H1 (cell line): ENCODE measurements at regions not wholly inside any gene's neighbourhood (a gene's known extent, or its start where the extent isn't known, plus 50 kb on each side); places are given as distances from the start of the nearest gene placed in this dataset.

Experiments used
- CTCF ChIA-PET: fragments of 300-600 bp; sonication (Branson Sonifier 250); formaldehyde crosslinking; loops from one replicate; lab custom pipeline; 2021; ENCODE audit not compliant: partially characterized antibody; lab: Charles Lee
- POLR2A ChIA-PET: fragments of 300-600 bp; sonication (Branson Sonifier 250); formaldehyde crosslinking; loops from one replicate; lab custom pipeline; 2021; ENCODE audit warnings: inconsistent platforms; ENCODE audit not compliant: partially characterized antibody; lab: Charles Lee
- DNase-seq, 2 experiments: peaks; one replicate each; pipeline versions ENCODE4 v3.0.0 to v3.0.0-alpha.2; 2010 to 2022; ENCODE audit warnings: low spot score in 2 of 2, low read depth in 1 of 2, mixed read lengths in 1 of 2
- FAIRE-seq: peaks from 2 replicates; lab custom pipeline; 2011; peaks lifted over from hg19 to GRCh38; lab: Jason Lieb, UNC
- H2AFZ ChIP-seq: 2 replicates; pipeline ENCODE4 v1.8.1; 2012; ENCODE audit warnings: low read length, inconsistent platforms
- H2AK5ac ChIP-seq: 2 replicates; pipeline ENCODE4 v1.6.1; 2013; ENCODE audit warnings: low read depth, low read length
- H2BK120ac ChIP-seq: replicated peaks from 2 replicates; pipeline ENCODE3; 2013; ENCODE audit warnings: low read depth, low read length, inconsistent platforms
- H2BK12ac ChIP-seq: 2 replicates; pipeline ENCODE4 v1.6.1; 2013; ENCODE audit warnings: low read depth, low read length
- H2BK15ac ChIP-seq: 2 replicates; pipeline ENCODE4 v1.6.1; 2013; ENCODE audit warnings: low read length
- H2BK20ac ChIP-seq: 2 replicates; pipeline ENCODE4 v1.6.1; 2013; ENCODE audit warnings: low read length
- H2BK5ac ChIP-seq: 2 replicates; pipeline ENCODE4 v1.6.1; 2013; ENCODE audit warnings: low read depth, low read length
- H3K14ac ChIP-seq: 2 replicates; pipeline ENCODE4 v1.6.1; 2013; ENCODE audit warnings: inconsistent platforms; ENCODE audit not compliant: insufficient read length
- H3K18ac ChIP-seq: 2 replicates; pipeline ENCODE4 v1.6.1; 2013; ENCODE audit warnings: low read length; ENCODE audit errors: extremely low read depth
- H3K23ac ChIP-seq: 2 replicates; pipeline ENCODE4 v1.6.1; 2013; ENCODE audit warnings: inconsistent platforms; ENCODE audit not compliant: insufficient read length
- H3K23me2 ChIP-seq: 2 replicates; pipeline ENCODE4 v1.6.1; 2013; ENCODE audit warnings: low read depth, low read length
- H3K27ac ChIP-seq: 2 replicates; pipeline ENCODE4 v1.6.1; 2011; ENCODE audit warnings: low read depth, low read length, inconsistent platforms
- H3K27me3 ChIP-seq, 4 experiments: replicated peaks in 1 of 4; 1 replicate in 1 of 4; 2 replicates in 3 of 4; pipeline versions ENCODE4 v1.6.1 to v1.8.1; 2011 to 2013; ENCODE audit warnings: low read length in 3 of 4, mild to moderate bottlenecking in 3 of 4, inconsistent platforms in 2 of 4, mixed read lengths in 2 of 4, moderate library complexity in 1 of 4; ENCODE audit not compliant: control insufficient read depth in 3 of 4, insufficient read depth in 3 of 4; ENCODE audit errors: extremely low read depth in 1 of 4
- H3K36me3 ChIP-seq, 4 experiments: 2 replicates each; pipeline versions ENCODE4 v1.6.1 to v1.8.1; 2011 to 2013; ENCODE audit warnings: mild to moderate bottlenecking in 4 of 4, low read length in 3 of 4, moderate library complexity in 2 of 4, control low read depth in 1 of 4, inconsistent platforms in 1 of 4; ENCODE audit not compliant: insufficient read depth in 4 of 4, control insufficient read depth in 2 of 4
- H3K4ac ChIP-seq: replicated peaks from 2 replicates; pipeline ENCODE3; 2013; ENCODE audit warnings: low read length, low read depth, mixed read lengths, inconsistent platforms; ENCODE audit not compliant: insufficient read length
- H3K4me1 ChIP-seq, 4 experiments: replicated peaks in 1 of 4; 1 replicate in 1 of 4; 2 replicates in 3 of 4; pipeline versions ENCODE4 v1.6.1 to v1.8.1; 2011 to 2013; ENCODE audit warnings: low read length in 3 of 4, inconsistent platforms in 2 of 4, mixed read lengths in 1 of 4; ENCODE audit not compliant: insufficient read depth in 4 of 4, control insufficient read depth in 3 of 4
- H3K4me2 ChIP-seq, 2 experiments: 2 replicates each; pipeline versions ENCODE4 v1.6.1 to v1.8.1; 2011 to 2013; ENCODE audit warnings: low read depth in 2 of 2, low read length in 2 of 2, control low read depth in 1 of 2, inconsistent platforms in 1 of 2, mild to moderate bottlenecking in 1 of 2; ENCODE audit not compliant: insufficient read depth in 1 of 2
- H3K4me3 ChIP-seq, 4 experiments: fragments of 200-600, 300-600 bp in 1 of 4; sonication (generic), shearing (Covaris generic), sonication (Bioruptor Twin) in 1 of 4; 2 replicates each; pipeline versions ENCODE4 v1.5.1 to v1.8.1; 2011 to 2016; ENCODE audit warnings: low read length in 4 of 4, low read depth in 3 of 4, control low read depth in 2 of 4, inconsistent platforms in 2 of 4, mild to moderate bottlenecking in 2 of 4, mixed read lengths in 1 of 4, moderate library complexity in 1 of 4; ENCODE audit not compliant: insufficient read depth in 2 of 4; ENCODE audit errors: extremely low read depth in 1 of 4
- H3K56ac ChIP-seq: replicated peaks from 2 replicates; pipeline ENCODE3; 2013; ENCODE audit warnings: low read depth, mild to moderate bottlenecking, mixed read lengths, low read length, inconsistent platforms; ENCODE audit not compliant: insufficient read length
- H3K79me1 ChIP-seq: 2 replicates; pipeline ENCODE4 v1.6.1; 2013; ENCODE audit warnings: low read depth, low read length, control low read depth
- H3K79me2 ChIP-seq, 2 experiments: 2 replicates each; pipeline versions ENCODE4 v1.6.1 to v1.8.1; 2012 to 2013; ENCODE audit warnings: low read length in 2 of 2, mild to moderate bottlenecking in 2 of 2, inconsistent platforms in 1 of 2; ENCODE audit not compliant: insufficient read depth in 2 of 2, control insufficient read depth in 1 of 2
- H3K9ac ChIP-seq, 4 experiments: replicated peaks in 1 of 4; 1 replicate in 1 of 4; 2 replicates in 3 of 4; pipeline versions ENCODE4 v1.6.1 to v1.8.1; 2011 to 2013; ENCODE audit warnings: low read depth in 3 of 4, low read length in 3 of 4, control low read depth in 2 of 4, mild to moderate bottlenecking in 2 of 4, moderate library complexity in 2 of 4, inconsistent platforms in 1 of 4; ENCODE audit errors: extremely low read depth in 1 of 4
- H3K9me3 ChIP-seq, 2 experiments: 2 replicates each; pipeline versions ENCODE4 v1.6.1 to v1.8.1; 2012 to 2013; ENCODE audit warnings: mild to moderate bottlenecking in 2 of 2, moderate library complexity in 2 of 2, control low read depth in 1 of 2, inconsistent platforms in 1 of 2, low read depth in 1 of 2, low read length in 1 of 2, mixed read lengths in 1 of 2; ENCODE audit not compliant: insufficient read depth in 2 of 2
- H4K20me1 ChIP-seq, 2 experiments: replicated peaks in 1 of 2; 2 replicates each; pipeline versions ENCODE3 to v1.8.1; 2011 to 2013; ENCODE audit warnings: inconsistent platforms in 2 of 2, low read length in 2 of 2, mild to moderate bottlenecking in 1 of 2; ENCODE audit not compliant: insufficient read depth in 2 of 2, control insufficient read depth in 1 of 2
- H4K5ac ChIP-seq: 2 replicates; pipeline ENCODE4 v1.6.1; 2013; ENCODE audit warnings: low read length, low read depth, mixed read lengths, inconsistent platforms; ENCODE audit not compliant: insufficient read length
- H4K8ac ChIP-seq: 2 replicates; pipeline ENCODE4 v1.8.0; 2013; ENCODE audit warnings: mild to moderate bottlenecking, moderate library complexity, low read length, inconsistent platforms; ENCODE audit not compliant: insufficient read depth; ENCODE audit errors: extremely low read depth
- H4K91ac ChIP-seq: replicated peaks from 2 replicates; pipeline ENCODE3; 2013; ENCODE audit warnings: low read length, mixed read lengths, inconsistent platforms; ENCODE audit not compliant: insufficient read length
- BACH1 ChIP-seq: IDR thresholded peaks from 2 replicates; pipeline ENCODE4 v1.6.1; 2012; ENCODE audit warnings: low read length, improper control_type of control experiment
- CHD2 ChIP-seq: IDR thresholded peaks from 2 replicates; pipeline ENCODE4 v1.6.1; 2012; ENCODE audit warnings: low read length, improper control_type of control experiment
- CREB1 ChIP-seq: IDR thresholded peaks from 2 replicates; pipeline ENCODE4 v1.6.1; 2012; ENCODE audit warnings: inconsistent platforms
- POLR2A ChIP-seq, 2 experiments: IDR thresholded peaks; 1 replicate in 1 of 2; 2 replicates in 1 of 2; pipeline ENCODE4 v1.6.1; 2011; ENCODE audit warnings: low read depth in 2 of 2, low read length in 2 of 2, mild to moderate bottlenecking in 2 of 2; ENCODE audit errors: control extremely low read depth in 1 of 2
- RAD21 ChIP-seq, 2 experiments: IDR thresholded peaks in 1 of 2; conservative IDR thresholded peaks in 1 of 2; 2 replicates each; pipeline ENCODE4 v1.6.1; 2011; ENCODE audit warnings: low read depth in 2 of 2, low read length in 2 of 2, improper control_type of control experiment in 1 of 2, inconsistent platforms in 1 of 2, mild to moderate bottlenecking in 1 of 2, moderate library complexity in 1 of 2
- RBBP5 ChIP-seq: IDR thresholded peaks from 2 replicates; pipeline ENCODE4 v1.7.1; 2012; ENCODE audit warnings: low read depth, mild to moderate bottlenecking, inconsistent platforms, low read length, moderate library complexity, borderline replicate concordance
- RFX5 ChIP-seq: IDR thresholded peaks from 2 replicates; pipeline ENCODE4 v1.6.1; 2011; ENCODE audit warnings: low read depth, low read length, improper control_type of control experiment, borderline replicate concordance
- SP4 ChIP-seq: IDR thresholded peaks from 2 replicates; pipeline ENCODE4 v1.6.1; 2012; ENCODE audit warnings: low read length, inconsistent platforms
- WGBS, 2 experiments: shearing (Covaris generic) in 1 of 2; methylation state at CpG; one replicate each; pipeline versions ENCODE4 v1.1.6 to v1.1.7; 2013 to 2015; ENCODE audit warnings: low lambda C conversion rate in 2 of 2, mixed read lengths in 2 of 2, inconsistent platforms in 1 of 2, low coverage in 1 of 2, missing lambda C conversion rate in 1 of 2; ENCODE audit not compliant: insufficient replicate concordance in 2 of 2, insufficient coverage in 1 of 2, insufficient read length in 1 of 2; ENCODE audit errors: extremely low coverage in 1 of 2, missing lambda C conversion rate in 1 of 2; 5-methylcytosine and 5-hydroxymethylcytosine counted together

DNA sequence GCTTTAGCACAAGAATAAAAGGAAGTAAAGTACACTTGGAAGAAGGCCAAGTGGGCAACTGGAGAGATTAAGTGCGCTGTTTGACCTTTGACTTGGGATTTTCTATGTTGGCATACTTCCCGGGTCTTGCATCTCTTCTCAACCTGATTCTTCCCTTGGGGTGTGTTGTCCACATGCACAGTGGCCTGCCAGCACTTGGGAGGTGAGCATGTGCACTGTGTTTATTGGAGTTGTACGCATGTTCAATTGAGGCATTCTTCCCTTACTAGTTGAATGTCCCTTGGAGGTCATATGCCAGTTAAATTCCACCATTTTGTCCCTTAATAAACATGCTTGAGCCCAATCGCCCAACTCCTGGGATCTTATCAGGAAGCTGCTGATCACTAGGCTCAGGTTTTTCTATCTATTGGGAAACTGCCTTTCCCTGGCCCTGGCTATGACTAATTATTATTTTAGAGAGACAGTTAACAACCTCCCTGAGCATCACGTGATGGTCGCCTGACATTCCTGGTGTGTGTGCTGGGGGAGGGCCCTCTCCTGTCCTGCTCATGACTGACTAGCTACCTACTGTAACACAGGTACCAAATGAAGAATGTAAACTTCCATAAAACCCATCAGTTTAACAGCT is 62.5 kb upstream of the RAPGEF4 start:
- Histone ChIP-seq H3K18ac (no peak overlapping the region), H3K4ac (no peak overlapping the region), H3K23ac (no peak overlapping the region), H3K4me2 (no peak overlapping the region), H3K23me2 (no peaks in the 10 kb centered on the region), H3K4me3 (no peak overlapping the region), H3K27ac (no peak overlapping the region), H2AK5ac (no peak overlapping the region), H3K56ac (no peak overlapping the region), H2BK5ac (no peak overlapping the region), H2BK20ac (no peak overlapping the region), H3K79me1 (no peaks in the 10 kb centered on the region), H3K9ac (no peak overlapping the region), H3K36me3 (no peaks in the 10 kb centered on the region), H4K91ac (no peak overlapping the region), H2BK120ac (no peak overlapping the region), H2AFZ (no peak overlapping the region), H2BK15ac (no peak overlapping the region), H4K20me1 (no peaks in the 10 kb centered on the region), H3K4me1 (peaks cover 0 to 4% (median 0%) of the 10 kb centered on the region in 4 experiments; a peak in 1 of 7 replicates), H3K79me2 (no peaks in the 10 kb centered on the region), H4K5ac (no peak overlapping the region), H3K9me3 (no peaks in the 10 kb centered on the region), H4K8ac (no peak overlapping the region), H3K27me3 (peaks cover 0 to 4% (median 2%) of the 10 kb centered on the region in 4 experiments; a peak in 2 of 7 replicates), H2BK12ac (no peak overlapping the region), H3K14ac (no peak overlapping the region)
- DNase-seq (no peak), FAIRE-seq (no peak)
- ChIA-PET POLR2A (interaction anchor here (1.7 kb wide), 1 partner anchor 10 kb away, joined by 4 read pairs; no protein-coding TSS in a partner anchor), CTCF (interaction anchor here (0.6 to 3.8 kb wide), 21 partner anchors 10 to 500 kb away, joined by 3 to 41 read pairs (median 6); no protein-coding TSS in a partner anchor)
- TF ChIP-seq CHD2 = no peak
- TF ChIP-seq POLR2A (IDR thresholded peaks at IDR 0.05; ENCODE audit: control extremely low read depth in 1 of 2, low read depth in 2 of 2, low read length in 2 of 2) = no peak
- TF ChIP-seq RFX5 = no peak
- TF ChIP-seq RAD21 (IDR thresholded peaks at IDR 0.05 in 1 of 2, conservative IDR thresholded peaks at IDR 0.05 in 1 of 2; ENCODE audit: low read depth in 2 of 2, low read length in 2 of 2) = no peak
- no peak for TF ChIP-seq SP4
- TF ChIP-seq CREB1 = no peak
- TF ChIP-seq RBBP5 = no peak
- no peak for TF ChIP-seq BACH1
- 87% methylated on average over 6 of the region's 6 CpGs; no CpG with 5 or more reads in 1 of the 2 experiments for WGBS, 2 experiments
